HEK293T (cell line): ENCODE measurements at regions not wholly inside any gene's neighbourhood (a gene's known extent, or its start where the extent isn't known, plus 50 kb on each side); places are given as distances from the start of the nearest gene placed in this dataset.

Experiments
- ARNT ChIP-seq: fragments of 450-650 bp; IDR thresholded peaks from 2 replicates; pipeline ENCODE4 v1.6.1; 2017; ENCODE audit warnings: mild to moderate bottlenecking
- CTBP1 ChIP-seq: fragments of 450-650 bp; IDR thresholded peaks from 2 replicates; pipeline ENCODE4 v1.6.1; 2016; ENCODE audit warnings: borderline replicate concordance
- ELF4 ChIP-seq: fragments of 450-650 bp; IDR thresholded peaks from 2 replicates; pipeline ENCODE4 v1.6.1; 2017; ENCODE audit warnings: antibody characterized with exemption
- FOXA1 ChIP-seq: fragments of 450-650 bp; IDR thresholded peaks from 2 replicates; pipeline ENCODE4 v1.6.1; 2016; ENCODE audit warnings: mild to moderate bottlenecking
- FOXK2 ChIP-seq: fragments of 450-650 bp; IDR thresholded peaks from 2 replicates; pipeline ENCODE4 v1.6.1; 2016; ENCODE audit warnings: mild to moderate bottlenecking
- FOXM1 ChIP-seq: fragments of 450-650 bp; IDR thresholded peaks from 2 replicates; pipeline ENCODE4 v1.6.1; 2017; ENCODE audit warnings: mild to moderate bottlenecking, borderline replicate concordance
- HDGF ChIP-seq: fragments of 450-650 bp; IDR thresholded peaks from 2 replicates; pipeline ENCODE4 v1.6.1; 2017; ENCODE audit warnings: antibody characterized with exemption, borderline replicate concordance
- NFRKB ChIP-seq: fragments of 450-650 bp; IDR thresholded peaks from 2 replicates; pipeline ENCODE4 v1.6.1; 2016; ENCODE audit warnings: mild to moderate bottlenecking, moderate library complexity
- SP1 ChIP-seq: fragments of 450-650 bp; IDR thresholded peaks from 2 replicates; pipeline ENCODE4 v1.6.1; 2017
- SUZ12 ChIP-seq: fragments of 450-650 bp; IDR thresholded peaks from 2 replicates; pipeline ENCODE4 v1.6.1; 2016; ENCODE audit warnings: mild to moderate bottlenecking
- TARDBP ChIP-seq: fragments of 450-650 bp; IDR thresholded peaks from 2 replicates; pipeline ENCODE4 v1.6.1; 2016

GRCh38 chr3:155026999-155027591 is 53.0 kb upstream of the MME start:
- TF ChIP-seq ARNT (no peak), SUZ12 (no peak), HDGF (no peak), NFRKB (no peak), SP1 (no peak), FOXA1 (no peak), FOXM1 (no peak), CTBP1 (0 out of 2 replicates have a peak, but pooled peaks have one; percentile 22), ELF4 (no peak), FOXK2 (no peak), TARDBP (no peak)
